Tibial nerve (tissue), 4 donors: ENCODE measurements at regions not wholly inside any gene's neighbourhood (a gene's known extent, or its start where the extent isn't known, plus 50 kb on each side); places are given as distances from the start of the nearest gene placed in this dataset.
A peak's percentile ranks its signal among the peaks of the same experiment; 100 is the strongest.

Experiments
- DNase-seq, 2 donors: peaks; one replicate each; pipeline ENCODE4 v3.0.0-alpha.2; 2019; ENCODE audit warnings: low spot score in 2 of 2
- H3K27ac ChIP-seq, 4 donors: fragments of 200-600 bp; sonication (generic) in 3 of 4; one replicate each; pipeline ENCODE4 v1.5.1; 2017 to 2019; ENCODE audit warnings: mild to moderate bottlenecking in 1 of 4
- H3K27me3 ChIP-seq, 2 donors: fragments of 200-600 bp; sonication (generic) in 1 of 2; one replicate each; pipeline versions ENCODE4 v1.5.1 to v1.6.0; 2017 to 2019
- H3K36me3 ChIP-seq, 3 donors: fragments of 200-600 bp; sonication (generic); one replicate each; pipeline ENCODE4 v1.5.1; 2018 to 2019
- H3K4me1 ChIP-seq, 4 donors: fragments of 200-600 bp; sonication (generic) in 3 of 4; one replicate each; pipeline ENCODE4 v1.5.1; 2017 to 2019
- H3K4me3 ChIP-seq, 4 donors: fragments of 200-600 bp; sonication (generic) in 3 of 4; one replicate each; pipeline ENCODE4 v1.5.1; 2017 to 2019; ENCODE audit warnings: mild to moderate bottlenecking in 1 of 4, moderate library complexity in 1 of 4
- H3K9me3 ChIP-seq, 4 donors: fragments of 200-600 bp; sonication (generic) in 3 of 4; one replicate each; pipeline ENCODE4 v1.5.1; 2017 to 2019
- CTCF ChIP-seq, 5 experiments: fragments of 200-600 bp in 3 of 5; fragments of 450-650 bp in 2 of 5; sonication (generic) in 3 of 5; IDR thresholded peaks; one replicate each; pipeline ENCODE4 v1.5.1; 2016 to 2019; ENCODE audit warnings: antibody characterized with exemption in 5 of 5, mild to moderate bottlenecking in 3 of 5, moderate library complexity in 2 of 5
- EP300 ChIP-seq, 2 donors: sonication (generic); formaldehyde crosslinking; IDR thresholded peaks; one replicate each; pipeline ENCODE4 v1.6.1; 2017; ENCODE audit warnings: antibody characterized with exemption in 2 of 2, mild to moderate bottlenecking in 1 of 2
- POLR2A ChIP-seq, 2 donors: fragments of 450-650 bp; IDR thresholded peaks; one replicate each; pipeline ENCODE4 v1.6.1; 2017; ENCODE audit warnings: antibody characterized with exemption in 2 of 2, mild to moderate bottlenecking in 2 of 2, moderate library complexity in 2 of 2
- WGBS, 2 donors: methylation state at CpG; one replicate each; pipeline ENCODE4 v1.1.5; 2018; 5-methylcytosine and 5-hydroxymethylcytosine counted together

GRCh38 chr14:82422230-82422629 lies 888.6 kb upstream of the SEL1L start:
- TF ChIP-seq POLR2A (IDR thresholded peaks at IDR 0.05) (no peak), CTCF (IDR thresholded peaks at IDR 0.05) (no peak), EP300 (IDR thresholded peaks at IDR 0.05) (no peak)
- H3K27ac ChIP-seq, result no peak overlapping the region
- H3K9me3 ChIP-seq, result peaks cover 0 to 22% (median 7%) of the 10 kb centered on the region in 4 donors
- 71 to 74% methylated on average over 1 of the region's 1 CpG for WGBS, 2 donors
- no peaks in the 10 kb centered on the region for H3K4me1 ChIP-seq
- no peaks in the 10 kb centered on the region for H3K27me3 ChIP-seq
- H3K36me3 ChIP-seq, result no peaks in the 10 kb centered on the region
- DNase-seq, result no peak
- H3K4me3 ChIP-seq, result no peak overlapping the region

- WGBS, 2 donors, result 44 to 47% methylated on average over 1 of the region's 1 CpG
Observed at GRCh38 chr14:82425261-82425660, 891.6 kb upstream of the SEL1L start.

GRCh38 chr14:82431031-82431430 lies 897.4 kb upstream of the SEL1L start:
- H3K36me3 ChIP-seq, result no peaks in the 10 kb centered on the region
- H3K9me3 ChIP-seq, result no peaks in the 10 kb centered on the region
- peaks cover 0 to 6% (median 2%) of the 10 kb centered on the region in 4 donors for H3K4me1 ChIP-seq
- no peak for TF ChIP-seq EP300 (IDR thresholded peaks at IDR 0.05)
- TF ChIP-seq CTCF (IDR thresholded peaks at IDR 0.05), result no peak
- TF ChIP-seq POLR2A (IDR thresholded peaks at IDR 0.05), result no peak
- peak overlapping the region; percentile 27 to 86 (median 75) for H3K27ac ChIP-seq
- no peak for DNase-seq
- no peaks in the 10 kb centered on the region for H3K27me3 ChIP-seq
- H3K4me3 ChIP-seq, result no peak overlapping the region

More at GRCh38 chr14:82425261-82425660, 891.6 kb upstream of the SEL1L start:
- Histone ChIP-seq H3K9me3 (no peaks in the 10 kb centered on the region), H3K36me3 (no peaks in the 10 kb centered on the region), H3K27me3 (no peaks in the 10 kb centered on the region), H3K4me1 (no peaks in the 10 kb centered on the region), H3K4me3 (no peak overlapping the region), H3K27ac (no peak overlapping the region)
- TF ChIP-seq CTCF (IDR thresholded peaks at IDR 0.05), result no peak
- TF ChIP-seq POLR2A (IDR thresholded peaks at IDR 0.05), result no peak
- TF ChIP-seq EP300 (IDR thresholded peaks at IDR 0.05), result no peak
- DNase-seq, result no peak

- DNase-seq, result no peak
- Histone ChIP-seq H3K36me3 (no peaks in the 10 kb centered on the region), H3K4me1 (peaks cover 0 to 6% (median 2%) of the 10 kb centered on the region in 4 donors), H3K9me3 (no peaks in the 10 kb centered on the region), H3K4me3 (no peak overlapping the region), H3K27ac (peak overlapping the region; percentile 27 to 86 (median 75)), H3K27me3 (no peaks in the 10 kb centered on the region)
- no peak for TF ChIP-seq POLR2A (IDR thresholded peaks at IDR 0.05)
- TF ChIP-seq EP300 (IDR thresholded peaks at IDR 0.05), result no peak
- TF ChIP-seq CTCF (IDR thresholded peaks at IDR 0.05), result no peak
- WGBS, 2 donors, result 48 to 56% methylated on average over 3 of the region's 3 CpGs
Observed at GRCh38 chr14:82432301-82433105, 898.9 kb upstream of the SEL1L start.

GRCh38 chr14:82438436-82438835 lies 904.8 kb upstream of the SEL1L start:
- no peaks in the 10 kb centered on the region for H3K9me3 ChIP-seq
- H3K4me3 ChIP-seq, result no peak overlapping the region
- H3K36me3 ChIP-seq, result no peaks in the 10 kb centered on the region
- no peak for DNase-seq
- TF ChIP-seq CTCF (IDR thresholded peaks at IDR 0.05), result no peak
- TF ChIP-seq POLR2A (IDR thresholded peaks at IDR 0.05), result no peak
- no peak for TF ChIP-seq EP300 (IDR thresholded peaks at IDR 0.05)
- 80 to 81% methylated on average over 2 of the region's 2 CpGs for WGBS, 2 donors
- H3K27ac ChIP-seq, result no peak overlapping the region
- no peaks in the 10 kb centered on the region for H3K4me1 ChIP-seq
- no peaks in the 10 kb centered on the region for H3K27me3 ChIP-seq
